Small intestine (tissue), 7 donors: ENCODE measurements at regions not wholly inside any gene's neighbourhood (a gene's known extent, or its start where the extent isn't known, plus 50 kb on each side); places are given as distances from the start of the nearest gene placed in this dataset.

Experiments used
- DNase-seq, 2 donors: peaks; one replicate each; pipeline versions ENCODE4 v3.0.0 to v3.0.0-alpha.2; 2013
- FAIRE-seq: peaks from 2 replicates; lab custom pipeline; 2012; peaks lifted over from hg19 to GRCh38; lab: Jason Lieb, UNC
- H3K27ac ChIP-seq, 3 donors: one replicate each; pipeline ENCODE4 v1.5.1; 2013; ENCODE audit warnings: low read length in 2 of 3, mild to moderate bottlenecking in 2 of 3, control low read depth in 1 of 3, inconsistent platforms in 1 of 3, low read depth in 1 of 3, moderate library complexity in 1 of 3
- H3K27me3 ChIP-seq, 3 donors: one replicate each; pipeline ENCODE4 v1.6.1; 2013; ENCODE audit warnings: low read length in 3 of 3, inconsistent platforms in 1 of 3; ENCODE audit not compliant: control insufficient read depth in 3 of 3, insufficient read depth in 3 of 3
- H3K36me3 ChIP-seq, 3 donors: one replicate each; pipeline ENCODE4 v1.6.1; 2013; ENCODE audit warnings: low read length in 3 of 3, inconsistent platforms in 1 of 3, low read depth in 1 of 3, mild to moderate bottlenecking in 1 of 3, moderate library complexity in 1 of 3; ENCODE audit not compliant: control insufficient read depth in 3 of 3, insufficient read depth in 2 of 3
- H3K4me1 ChIP-seq, 3 donors: one replicate each; pipeline ENCODE4 v1.6.1; 2013; ENCODE audit warnings: low read length in 2 of 3, inconsistent platforms in 1 of 3, low read depth in 1 of 3, mild to moderate bottlenecking in 1 of 3, moderate library complexity in 1 of 3; ENCODE audit not compliant: control insufficient read depth in 3 of 3, insufficient read depth in 2 of 3
- H3K4me3 ChIP-seq, 3 donors: one replicate each; pipeline ENCODE4 v1.5.1; 2013; ENCODE audit warnings: low read length in 3 of 3, control low read depth in 1 of 3, inconsistent platforms in 1 of 3, low read depth in 1 of 3, mild to moderate bottlenecking in 1 of 3, moderate library complexity in 1 of 3
- H3K9me3 ChIP-seq, 2 donors: one replicate each; pipeline ENCODE4 v1.6.1; 2013; ENCODE audit warnings: low read depth in 1 of 2, low read length in 1 of 2; ENCODE audit not compliant: control insufficient read depth in 2 of 2, insufficient read depth in 1 of 2
- WGBS, 3 donors: extraction: QIAGEN DNeasy Blood & Tissue Kit; methylation state at CpG; one replicate each; pipeline ENCODE4 v1.1.7; 2013; 5-methylcytosine and 5-hydroxymethylcytosine counted together
- donor health status: healthy with polysubstance abuse.
- donor health status: control.
- donor health status: control.
- donor health status: Bipolar disorder and iron deficiency.
- donor health status: healthy.

- FAIRE-seq, result no peak
- Histone ChIP-seq H3K27ac (no peak overlapping the region), H3K9me3 (peaks cover 0 to 15% of the 10 kb centered on the region in 2 donors), H3K36me3 (no peaks in the 10 kb centered on the region), H3K27me3 (peaks cover 0 to 2% (median 0%) of the 10 kb centered on the region in 3 donors), H3K4me3 (no peak overlapping the region), H3K4me1 (no peaks in the 10 kb centered on the region)
- WGBS, 3 donors, result 72 to 83% (median 75%) methylated on average over 2 of the region's 2 CpGs
- DNase-seq, result no peak
These were observed 208.7 kb upstream of the CHAC2 start for GRCh38 chr2:53558867-53559266.

- Histone ChIP-seq H3K9me3 (peaks cover 0 to 16% of the 10 kb centered on the region in 2 donors), H3K4me3 (no peak overlapping the region), H3K27ac (no peak overlapping the region), H3K36me3 (no peaks in the 10 kb centered on the region), H3K4me1 (no peaks in the 10 kb centered on the region), H3K27me3 (no peaks in the 10 kb centered on the region)
- no peak for DNase-seq
- WGBS, 3 donors, result 59 to 72% (median 62%) methylated on average over 4 of the region's 4 CpGs
- no peak for FAIRE-seq
These were observed 218.1 kb upstream of the CHAC2 start for GRCh38 chr2:53549497-53549896.

DNA sequence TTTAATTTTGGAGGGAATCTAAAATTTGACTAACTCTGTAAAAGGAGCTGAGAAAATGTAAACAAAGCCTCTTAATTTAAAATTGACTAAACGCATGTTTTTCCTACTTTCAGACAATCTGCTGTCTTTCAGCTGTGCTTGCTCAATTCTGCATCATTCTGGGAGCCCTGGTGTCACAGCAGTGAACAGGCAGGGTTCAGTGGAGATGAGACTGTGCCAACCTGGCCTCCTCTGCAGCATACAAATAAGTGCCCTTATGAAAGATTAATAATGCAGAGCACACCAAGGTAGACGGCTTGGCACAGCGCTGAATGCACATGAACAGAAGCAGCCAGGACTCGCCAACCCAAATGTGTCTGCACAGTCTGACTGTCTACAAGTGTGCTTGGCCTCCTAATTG lies 222.0 kb upstream of the CHAC2 start:
- Histone ChIP-seq H3K27me3 (no peaks in the 10 kb centered on the region), H3K27ac (no peak overlapping the region), H3K9me3 (peaks cover 0 to 3% of the 10 kb centered on the region in 2 donors), H3K4me3 (no peak overlapping the region), H3K36me3 (no peaks in the 10 kb centered on the region), H3K4me1 (no peaks in the 10 kb centered on the region)
- no peak for FAIRE-seq
- no peak for DNase-seq
- WGBS, 3 donors, result 80 to 88% (median 86%) methylated on average over 4 of the region's 4 CpGs

- 55 to 72% (median 68%) methylated on average over 7 of the region's 7 CpGs for WGBS, 3 donors
- Histone ChIP-seq H3K36me3 (no peaks in the 10 kb centered on the region), H3K4me3 (no peak overlapping the region), H3K27ac (no peak overlapping the region), H3K4me1 (no peaks in the 10 kb centered on the region), H3K9me3 (peaks cover 0 to 4% of the 10 kb centered on the region in 2 donors), H3K27me3 (no peaks in the 10 kb centered on the region)
- FAIRE-seq (no peak), DNase-seq (no peak)
These were observed 222.6 kb upstream of the CHAC2 start for GRCh38 chr2:53544871-53545558.

DNA sequence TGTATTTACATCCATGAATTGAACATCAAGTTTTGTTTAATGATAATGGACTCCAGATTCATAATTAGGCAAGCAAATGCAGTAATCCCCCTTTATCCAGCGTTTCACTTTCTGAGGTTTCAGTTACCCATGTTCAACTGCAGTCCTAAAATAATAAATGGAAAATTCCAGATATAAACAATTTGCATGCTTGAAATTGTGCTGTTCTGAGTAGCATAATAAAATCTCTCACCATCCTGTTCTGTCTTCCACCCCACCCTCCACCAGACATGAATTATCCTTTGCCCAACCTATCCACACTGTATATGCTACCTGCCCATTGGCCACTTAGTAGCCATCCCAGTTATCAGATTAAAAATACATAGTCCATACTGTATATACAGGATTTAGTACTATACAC lies 224.5 kb upstream of the CHAC2 start:
- DNase-seq (no peak), FAIRE-seq (no peak)
- no peak overlapping the region for H3K4me3 ChIP-seq
- H3K9me3 ChIP-seq, result peaks cover 0 to 4% of the 10 kb centered on the region in 2 donors
- H3K4me1 ChIP-seq, result no peaks in the 10 kb centered on the region
- no peaks in the 10 kb centered on the region for H3K36me3 ChIP-seq
- H3K27me3 ChIP-seq, result no peaks in the 10 kb centered on the region
- H3K27ac ChIP-seq, result no peak overlapping the region
- 62 to 70% (median 69%) methylated on average over 1 of the region's 1 CpG for WGBS, 3 donors

- Histone ChIP-seq H3K36me3 (no peaks in the 10 kb centered on the region), H3K27ac (no peak overlapping the region), H3K9me3 (peaks cover 0 to 4% of the 10 kb centered on the region in 2 donors), H3K27me3 (no peaks in the 10 kb centered on the region), H3K4me3 (no peak overlapping the region), H3K4me1 (no peaks in the 10 kb centered on the region)
- 79 to 87% (median 82%) methylated on average over 4 of the region's 4 CpGs for WGBS, 3 donors
- DNase-seq (no peak), FAIRE-seq (no peak)
These were observed 230.8 kb upstream of the CHAC2 start for GRCh38 chr2:53536583-53537361.

GRCh38 chr2:53535234-53535840 lies 232.3 kb upstream of the CHAC2 start:
- 61 to 78% (median 66%) methylated on average over 4 of the region's 4 CpGs for WGBS, 3 donors
- FAIRE-seq (no peak), DNase-seq (no peak)
- no peaks in the 10 kb centered on the region for H3K9me3 ChIP-seq
- no peak overlapping the region for H3K27ac ChIP-seq
- no peaks in the 10 kb centered on the region for H3K27me3 ChIP-seq
- no peak overlapping the region for H3K4me3 ChIP-seq
- H3K4me1 ChIP-seq, result no peaks in the 10 kb centered on the region
- H3K36me3 ChIP-seq, result no peaks in the 10 kb centered on the region

- H3K27ac ChIP-seq, result no peak overlapping the region
- no peaks in the 10 kb centered on the region for H3K36me3 ChIP-seq
- no peaks in the 10 kb centered on the region for H3K27me3 ChIP-seq
- no peak overlapping the region for H3K4me3 ChIP-seq
- DNase-seq, result no peak
- H3K4me1 ChIP-seq, result no peaks in the 10 kb centered on the region
- H3K9me3 ChIP-seq, result peaks cover 0 to 13% of the 10 kb centered on the region in 2 donors
- FAIRE-seq, result no peak
These were observed 237.5 kb upstream of the CHAC2 start for GRCh38 chr2:53530126-53530525.
